DOHH2 (cell line): ENCODE measurements at regions not wholly inside any gene's neighbourhood (a gene's known extent, or its start where the extent isn't known, plus 50 kb on each side); places are given as distances from the start of the nearest gene placed in this dataset.

Experiments
- H3F3A ChIP-seq: fragments of 200-600 bp; sonication (generic), shearing (Covaris generic); 2 replicates; pipeline ENCODE4 v1.6.0; 2016; ENCODE audit warnings: antibody characterized with exemption, mild to moderate bottlenecking; ENCODE audit not compliant: control insufficient read depth, insufficient read depth
- H3K27ac ChIP-seq: fragments of 200-600 bp; sonication (generic); 2 replicates; pipeline ENCODE4 v1.5.1; 2014; ENCODE audit warnings: low read depth, mild to moderate bottlenecking, low read length, moderate library complexity
- H3K27me3 ChIP-seq: fragments of 200-600 bp; sonication (generic); 2 replicates; pipeline ENCODE4 v1.6.1; 2014; ENCODE audit warnings: mild to moderate bottlenecking, low read length, mixed read lengths; ENCODE audit not compliant: control insufficient read depth
- H3K36me3 ChIP-seq: fragments of 200-600 bp; sonication (generic); 2 replicates; pipeline ENCODE4 v1.6.1; 2014; ENCODE audit warnings: mild to moderate bottlenecking, low read length, moderate library complexity, mixed read lengths; ENCODE audit not compliant: control insufficient read depth
- H3K4me1 ChIP-seq: fragments of 200-600 bp; sonication (generic); 2 replicates; pipeline ENCODE4 v1.6.1; 2014; ENCODE audit warnings: mild to moderate bottlenecking, low read length, mixed read lengths; ENCODE audit not compliant: control insufficient read depth
- H3K4me2 ChIP-seq: fragments of 200-600 bp; sonication (generic); 2 replicates; pipeline ENCODE4 v1.6.0; 2014; ENCODE audit warnings: mild to moderate bottlenecking, low read length, moderate library complexity
- H3K4me3 ChIP-seq: fragments of 200-600 bp; sonication (generic); 2 replicates; pipeline ENCODE4 v1.5.1; 2014; ENCODE audit warnings: mild to moderate bottlenecking, low read length, mixed read lengths
- H3K79me2 ChIP-seq: fragments of 200-600 bp; sonication (generic); 2 replicates; pipeline ENCODE4 v1.6.1; 2014; ENCODE audit warnings: mild to moderate bottlenecking, low read length, mixed read lengths; ENCODE audit not compliant: control insufficient read depth
- H3K9me2 ChIP-seq: fragments of 200-600 bp; sonication (generic); replicated peaks from 2 replicates; pipeline ENCODE4 v1.6.1; 2014; ENCODE audit warnings: mild to moderate bottlenecking, low read length, mixed read lengths; ENCODE audit not compliant: control insufficient read depth
- H3K9me3 ChIP-seq: fragments of 200-600 bp; sonication (generic); 2 replicates; pipeline ENCODE4 v1.6.1; 2014; ENCODE audit warnings: antibody characterized with exemption, low read length, mixed read lengths; ENCODE audit not compliant: control insufficient read depth, insufficient read depth
- H4K20me1 ChIP-seq: fragments of 200-600 bp; sonication (generic); 2 replicates; pipeline ENCODE4 v1.6.0; 2014; ENCODE audit warnings: low read depth, mild to moderate bottlenecking, antibody characterized with exemption, low read length, moderate library complexity; ENCODE audit not compliant: control insufficient read depth, insufficient read depth
- EZH2phosphoT487 ChIP-seq: fragments of 200-600 bp; sonication (generic); IDR thresholded peaks from 2 replicates; pipeline ENCODE4 v1.6.1; 2017; ENCODE audit warnings: borderline replicate concordance, mild to moderate bottlenecking, antibody characterized with exemption, low read length, moderate library complexity, mixed read lengths
- TF ChIP-seq, protein P1 (sequence below): fragments of 200-600 bp; sonication (generic); IDR thresholded peaks from one replicate; pipeline ENCODE4 v1.5.1; 2014; ENCODE audit warnings: antibody characterized with exemption, mild to moderate bottlenecking, low read depth, low read length; ENCODE audit not compliant: poor library complexity, severe bottlenecking

- Histone ChIP-seq H3K4me2 (no peak overlapping the region), H3F3A (no peaks in the 10 kb centered on the region)
Observed at GRCh38 chr2:198630384-198630783, 826.0 kb downstream of the PLCL1 start.

DNA sequence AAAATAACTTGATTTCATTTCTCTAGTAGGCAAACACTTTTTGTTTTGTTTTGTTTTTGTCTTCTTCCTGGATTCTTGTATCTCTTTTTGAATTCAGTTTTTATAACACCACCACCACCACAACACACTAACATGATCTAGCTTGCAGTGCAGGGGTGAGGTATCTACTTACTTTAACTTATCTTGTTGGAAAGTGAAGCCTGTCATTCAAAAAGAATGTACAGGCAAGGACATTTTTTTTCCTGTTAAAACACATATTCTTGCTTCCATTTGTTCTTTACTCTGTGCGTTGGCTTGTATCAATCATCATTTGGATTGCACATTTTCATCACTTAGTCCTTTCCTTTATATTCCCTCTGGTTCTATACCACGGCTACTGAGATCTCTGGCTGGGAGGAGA is 824.2 kb downstream of the PLCL1 start:
- Histone ChIP-seq H3K4me1 (no peaks in the 10 kb centered on the region), H3K27ac (no peak overlapping the region), H3K36me3 (no peaks in the 10 kb centered on the region), H3K4me3 (no peak overlapping the region), H3K79me2 (no peaks in the 10 kb centered on the region), H3F3A (no peaks in the 10 kb centered on the region), H3K9me2 (no peaks in the 10 kb centered on the region), H3K9me3 (no peaks in the 10 kb centered on the region), H4K20me1 (no peaks in the 10 kb centered on the region), H3K4me2 (no peak overlapping the region), H3K27me3 (no peaks in the 10 kb centered on the region)
- no peak for TF ChIP-seq EZH2phosphoT487
- TF ChIP-seq, protein P1, sequence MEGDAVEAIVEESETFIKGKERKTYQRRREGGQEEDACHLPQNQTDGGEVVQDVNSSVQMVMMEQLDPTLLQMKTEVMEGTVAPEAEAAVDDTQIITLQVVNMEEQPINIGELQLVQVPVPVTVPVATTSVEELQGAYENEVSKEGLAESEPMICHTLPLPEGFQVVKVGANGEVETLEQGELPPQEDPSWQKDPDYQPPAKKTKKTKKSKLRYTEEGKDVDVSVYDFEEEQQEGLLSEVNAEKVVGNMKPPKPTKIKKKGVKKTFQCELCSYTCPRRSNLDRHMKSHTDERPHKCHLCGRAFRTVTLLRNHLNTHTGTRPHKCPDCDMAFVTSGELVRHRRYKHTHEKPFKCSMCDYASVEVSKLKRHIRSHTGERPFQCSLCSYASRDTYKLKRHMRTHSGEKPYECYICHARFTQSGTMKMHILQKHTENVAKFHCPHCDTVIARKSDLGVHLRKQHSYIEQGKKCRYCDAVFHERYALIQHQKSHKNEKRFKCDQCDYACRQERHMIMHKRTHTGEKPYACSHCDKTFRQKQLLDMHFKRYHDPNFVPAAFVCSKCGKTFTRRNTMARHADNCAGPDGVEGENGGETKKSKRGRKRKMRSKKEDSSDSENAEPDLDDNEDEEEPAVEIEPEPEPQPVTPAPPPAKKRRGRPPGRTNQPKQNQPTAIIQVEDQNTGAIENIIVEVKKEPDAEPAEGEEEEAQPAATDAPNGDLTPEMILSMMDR, result no peak

More at GRCh38 chr2:198630384-198630783, 826.0 kb downstream of the PLCL1 start:
- Histone ChIP-seq H4K20me1 (no peaks in the 10 kb centered on the region), H3K79me2 (no peaks in the 10 kb centered on the region), H3K27ac (no peak overlapping the region), H3K4me1 (no peaks in the 10 kb centered on the region), H3K36me3 (no peaks in the 10 kb centered on the region), H3K9me3 (no peaks in the 10 kb centered on the region), H3K9me2 (no peaks in the 10 kb centered on the region), H3K4me3 (no peak overlapping the region), H3K27me3 (no peaks in the 10 kb centered on the region)
- TF ChIP-seq, protein P1, result no peak
- TF ChIP-seq EZH2phosphoT487, result no peak

- Histone ChIP-seq H3K4me3 (no peak overlapping the region), H3K27ac (no peak overlapping the region), H3K9me2 (no peaks in the 10 kb centered on the region), H4K20me1 (no peaks in the 10 kb centered on the region), H3K4me1 (no peaks in the 10 kb centered on the region), H3K36me3 (no peaks in the 10 kb centered on the region), H3K9me3 (no peaks in the 10 kb centered on the region), H3K27me3 (no peaks in the 10 kb centered on the region), H3F3A (no peaks in the 10 kb centered on the region), H3K4me2 (no peak overlapping the region), H3K79me2 (no peaks in the 10 kb centered on the region)
- TF ChIP-seq, protein P1, result no peak
- no peak for TF ChIP-seq EZH2phosphoT487
Observed at GRCh38 chr2:198622986-198623730, 818.8 kb downstream of the PLCL1 start.
